Activated CD8-positive, alpha-beta T cell treated with anti-CD3 and anti-CD28 coated beads, Interleukin-2, amount 10 ng/mL, durations not matched to agents 7 days and 5 days (primary cell): ENCODE measurements at regions not wholly inside any gene's neighbourhood (a gene's known extent, or its start where the extent isn't known, plus 50 kb on each side); places are given as distances from the start of the nearest gene placed in this dataset.

ENCODE experiments used
- ATAC-seq: fragments of 150-1000 bp; cut with Tn5 transposase; one replicate; pipeline ENCODE4 v1.10.0; 2021; ENCODE audit warnings: moderate library complexity
- CTCF ChIA-PET: fragments of 350-600 bp; sonication (Branson Sonifier 250); formaldehyde crosslinking; loops from one replicate; lab custom pipeline; 2021; ENCODE audit warnings: antibody characterized with exemption; lab: Charles Lee
- POLR2A ChIA-PET: fragments of 350-600 bp; sonication (Branson Sonifier 250); formaldehyde crosslinking; loops from one replicate; lab custom pipeline; 2021; ENCODE audit warnings: antibody characterized with exemption; lab: Charles Lee
- DNase-seq: peaks from one replicate; pipeline ENCODE4 v3.0.0-alpha.2; 2020
- H3K27ac Mint-ChIP-seq: one replicate; pipeline ENCODE4 v1.8.0; 2021; ENCODE audit warnings: mild to moderate bottlenecking, mixed read lengths
- H3K27me3 Mint-ChIP-seq: one replicate; pipeline ENCODE4 v1.8.0; 2021; ENCODE audit warnings: low read depth, mixed read lengths
- H3K36me3 Mint-ChIP-seq: one replicate; pipeline ENCODE4 v1.8.0; 2021; ENCODE audit warnings: low read depth, mixed read lengths
- H3K4me1 Mint-ChIP-seq: one replicate; pipeline ENCODE4 v1.8.0; 2021; ENCODE audit warnings: low read depth, mixed read lengths
- H3K4me3 Mint-ChIP-seq: one replicate; pipeline ENCODE4 v1.8.0; 2021; ENCODE audit warnings: mild to moderate bottlenecking, mixed read lengths
- H3K9me3 Mint-ChIP-seq: one replicate; pipeline ENCODE4 v1.8.0; 2022; ENCODE audit warnings: mixed read lengths; ENCODE audit not compliant: insufficient read depth

GRCh38 chr1:232271991-232272589 is 357.8 kb downstream of the SIPA1L2 start:
- ChIA-PET POLR2A (no interaction called here), CTCF (no interaction called here)
- H3K4me3 Mint-ChIP-seq = no peak overlapping the region
- no peaks in the 10 kb centered on the region for H3K36me3 Mint-ChIP-seq
- ATAC-seq (no peak), DNase-seq (no peak)
- H3K27ac Mint-ChIP-seq = no peak overlapping the region
- peaks cover 9% of the 10 kb centered on the region for H3K27me3 Mint-ChIP-seq
- H3K9me3 Mint-ChIP-seq = no peaks in the 10 kb centered on the region
- H3K4me1 Mint-ChIP-seq = no peaks in the 10 kb centered on the region

GRCh38 chr1:232271299-232271698 is 358.6 kb downstream of the SIPA1L2 start:
- no peaks in the 10 kb centered on the region for H3K4me1 Mint-ChIP-seq
- ChIA-PET POLR2A (no interaction called here), CTCF (no interaction called here)
- H3K27me3 Mint-ChIP-seq = peaks cover 9% of the 10 kb centered on the region
- H3K36me3 Mint-ChIP-seq = no peaks in the 10 kb centered on the region
- no peak overlapping the region for H3K27ac Mint-ChIP-seq
- no peak for ATAC-seq
- no peak for DNase-seq
- no peaks in the 10 kb centered on the region for H3K9me3 Mint-ChIP-seq
- H3K4me3 Mint-ChIP-seq = no peak overlapping the region

- POLR2A ChIA-PET = no interaction called here
These were observed 359.9 kb downstream of the SIPA1L2 start for GRCh38 chr1:232269988-232270387.

GRCh38 chr1:232267837-232268598 is 361.9 kb downstream of the SIPA1L2 start:
- Mint-ChIP-seq H3K4me1 (no peaks in the 10 kb centered on the region), H3K4me3 (no peak overlapping the region), H3K27me3 (peaks cover 11% of the 10 kb centered on the region), H3K27ac (no peak overlapping the region), H3K36me3 (no peaks in the 10 kb centered on the region), H3K9me3 (no peaks in the 10 kb centered on the region)
- ChIA-PET CTCF (no interaction called here), POLR2A (no interaction called here)
- DNase-seq (no peak), ATAC-seq (no peak)

More at GRCh38 chr1:232269988-232270387, 359.9 kb downstream of the SIPA1L2 start:
- H3K36me3 Mint-ChIP-seq = no peaks in the 10 kb centered on the region
- peaks cover 11% of the 10 kb centered on the region for H3K27me3 Mint-ChIP-seq
- DNase-seq (no peak), ATAC-seq (no peak)
- H3K9me3 Mint-ChIP-seq = no peaks in the 10 kb centered on the region
- H3K27ac Mint-ChIP-seq = no peak overlapping the region
- CTCF ChIA-PET = no interaction called here
- H3K4me1 Mint-ChIP-seq = no peaks in the 10 kb centered on the region
- H3K4me3 Mint-ChIP-seq = no peak overlapping the region

GRCh38 chr1:232267092-232267836 is 362.7 kb downstream of the SIPA1L2 start:
- CTCF ChIA-PET = no interaction called here
- no peak overlapping the region for H3K27ac Mint-ChIP-seq
- H3K9me3 Mint-ChIP-seq = no peaks in the 10 kb centered on the region
- ATAC-seq (no peak), DNase-seq (no peak)
- peaks cover 9% of the 10 kb centered on the region for H3K27me3 Mint-ChIP-seq
- no peaks in the 10 kb centered on the region for H3K36me3 Mint-ChIP-seq
- no peaks in the 10 kb centered on the region for H3K4me1 Mint-ChIP-seq
- POLR2A ChIA-PET = no interaction called here
- H3K4me3 Mint-ChIP-seq = no peak overlapping the region

- Mint-ChIP-seq H3K4me1 (no peaks in the 10 kb centered on the region), H3K27me3 (peaks cover 11% of the 10 kb centered on the region), H3K4me3 (no peak overlapping the region), H3K27ac (no peak overlapping the region), H3K9me3 (no peaks in the 10 kb centered on the region), H3K36me3 (no peaks in the 10 kb centered on the region)
- ATAC-seq (no peak), DNase-seq (no peak)
- ChIA-PET POLR2A (no interaction called here), CTCF (no interaction called here)
These were observed 366.5 kb downstream of the SIPA1L2 start for GRCh38 chr1:232263452-232263851.

GRCh38 chr1:232262991-232263390 is 366.9 kb downstream of the SIPA1L2 start:
- ChIA-PET POLR2A (no interaction called here), CTCF (no interaction called here)
- no peaks in the 10 kb centered on the region for H3K4me1 Mint-ChIP-seq
- no peak overlapping the region for H3K4me3 Mint-ChIP-seq
- H3K27me3 Mint-ChIP-seq = peaks cover 13% of the 10 kb centered on the region
- ATAC-seq (no peak), DNase-seq (no peak)
- H3K27ac Mint-ChIP-seq = no peak overlapping the region
- no peaks in the 10 kb centered on the region for H3K9me3 Mint-ChIP-seq
- H3K36me3 Mint-ChIP-seq = no peaks in the 10 kb centered on the region

GRCh38 chr1:232260861-232261260 is 369.1 kb downstream of the SIPA1L2 start:
- no peak for ATAC-seq
- Mint-ChIP-seq H3K36me3 (no peaks in the 10 kb centered on the region), H3K27me3 (peaks cover 10% of the 10 kb centered on the region), H3K27ac (no peak overlapping the region), H3K4me3 (no peak overlapping the region), H3K4me1 (no peaks in the 10 kb centered on the region), H3K9me3 (no peaks in the 10 kb centered on the region)
- no peak for DNase-seq
- POLR2A ChIA-PET = no interaction called here
- CTCF ChIA-PET = no interaction called here

- ATAC-seq = no peak
- no peaks in the 10 kb centered on the region for H3K9me3 Mint-ChIP-seq
- H3K4me1 Mint-ChIP-seq = no peaks in the 10 kb centered on the region
- H3K27me3 Mint-ChIP-seq = peaks cover 10% of the 10 kb centered on the region
- H3K36me3 Mint-ChIP-seq = no peaks in the 10 kb centered on the region
- ChIA-PET CTCF (no interaction called here), POLR2A (no interaction called here)
- no peak for DNase-seq
- no peak overlapping the region for H3K4me3 Mint-ChIP-seq
- no peak overlapping the region for H3K27ac Mint-ChIP-seq
These were observed 369.9 kb downstream of the SIPA1L2 start for GRCh38 chr1:232260045-232260444.

GRCh38 chr1:232259333-232259732 is 370.6 kb downstream of the SIPA1L2 start:
- ChIA-PET CTCF (no interaction called here), POLR2A (no interaction called here)
- ATAC-seq = no peak
- Mint-ChIP-seq H3K27ac (no peak overlapping the region), H3K9me3 (no peaks in the 10 kb centered on the region), H3K4me1 (no peaks in the 10 kb centered on the region), H3K4me3 (no peak overlapping the region), H3K36me3 (no peaks in the 10 kb centered on the region), H3K27me3 (peaks cover 12% of the 10 kb centered on the region)
- no peak for DNase-seq

- peaks cover 8% of the 10 kb centered on the region for H3K4me1 Mint-ChIP-seq
- H3K36me3 Mint-ChIP-seq = no peaks in the 10 kb centered on the region
- ATAC-seq (no peak), DNase-seq (no peak)
- ChIA-PET CTCF (no interaction called here), POLR2A (no interaction called here)
- H3K27me3 Mint-ChIP-seq = peaks cover 29% of the 10 kb centered on the region
- no peaks in the 10 kb centered on the region for H3K9me3 Mint-ChIP-seq
- H3K27ac Mint-ChIP-seq = no peak overlapping the region
- no peak overlapping the region for H3K4me3 Mint-ChIP-seq
These were observed 377.3 kb downstream of the SIPA1L2 start for GRCh38 chr1:232252546-232253118.

GRCh38 chr1:232250838-232251237 is 379.1 kb downstream of the SIPA1L2 start:
- ChIA-PET CTCF (no interaction called here), POLR2A (interaction anchor here (0.7 kb wide), 1 partner anchor 461 kb away, joined by 4 read pairs; no protein-coding TSS in a partner anchor)
- ATAC-seq (no peak), DNase-seq (no peak)
- H3K4me3 Mint-ChIP-seq = no peak overlapping the region
- peaks cover 8% of the 10 kb centered on the region for H3K4me1 Mint-ChIP-seq
- peaks cover 35% of the 10 kb centered on the region for H3K27me3 Mint-ChIP-seq
- H3K9me3 Mint-ChIP-seq = no peaks in the 10 kb centered on the region
- no peak overlapping the region for H3K27ac Mint-ChIP-seq
- no peaks in the 10 kb centered on the region for H3K36me3 Mint-ChIP-seq
